ENCODE measurements at regions not wholly inside any gene's neighbourhood (a gene's known extent, or its start where the extent isn't known, plus 50 kb on each side); places are given as distances from the start of the nearest gene placed in this dataset.

DNA sequence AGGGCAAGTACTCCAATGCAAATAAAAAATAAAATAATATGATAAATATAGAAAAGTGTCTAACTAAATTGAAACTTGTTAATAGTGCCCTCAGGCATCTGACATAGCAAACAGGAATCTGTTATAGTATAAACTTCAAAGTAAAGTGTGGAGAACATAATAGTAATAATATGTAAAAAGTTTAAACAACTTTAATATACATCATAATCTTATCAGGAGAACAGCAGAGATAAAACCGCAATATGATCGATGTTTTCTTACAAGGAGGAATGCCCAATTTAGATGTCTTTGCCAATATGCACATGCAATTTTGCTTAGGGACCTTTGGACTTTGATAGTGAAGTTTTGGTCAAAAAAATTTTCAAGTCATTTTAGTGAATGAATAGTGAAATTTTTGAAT is 514.8 kb upstream of the IMPG1 start:
- TF ChIP-seq, protein P1, sequence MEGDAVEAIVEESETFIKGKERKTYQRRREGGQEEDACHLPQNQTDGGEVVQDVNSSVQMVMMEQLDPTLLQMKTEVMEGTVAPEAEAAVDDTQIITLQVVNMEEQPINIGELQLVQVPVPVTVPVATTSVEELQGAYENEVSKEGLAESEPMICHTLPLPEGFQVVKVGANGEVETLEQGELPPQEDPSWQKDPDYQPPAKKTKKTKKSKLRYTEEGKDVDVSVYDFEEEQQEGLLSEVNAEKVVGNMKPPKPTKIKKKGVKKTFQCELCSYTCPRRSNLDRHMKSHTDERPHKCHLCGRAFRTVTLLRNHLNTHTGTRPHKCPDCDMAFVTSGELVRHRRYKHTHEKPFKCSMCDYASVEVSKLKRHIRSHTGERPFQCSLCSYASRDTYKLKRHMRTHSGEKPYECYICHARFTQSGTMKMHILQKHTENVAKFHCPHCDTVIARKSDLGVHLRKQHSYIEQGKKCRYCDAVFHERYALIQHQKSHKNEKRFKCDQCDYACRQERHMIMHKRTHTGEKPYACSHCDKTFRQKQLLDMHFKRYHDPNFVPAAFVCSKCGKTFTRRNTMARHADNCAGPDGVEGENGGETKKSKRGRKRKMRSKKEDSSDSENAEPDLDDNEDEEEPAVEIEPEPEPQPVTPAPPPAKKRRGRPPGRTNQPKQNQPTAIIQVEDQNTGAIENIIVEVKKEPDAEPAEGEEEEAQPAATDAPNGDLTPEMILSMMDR (optimal IDR thresholded peaks at IDR 0.05 in 1 of 3, IDR thresholded peaks at IDR 0.05 in 1 of 3, conservative IDR thresholded peaks at IDR 0.05 in 1 of 3; ENCODE audit: extremely low read depth in 1 of 3, insufficient read depth in 2 of 3, low read length in 3 of 3) = no peak
- no peak for TF ChIP-seq EZH2 (IDR thresholded peaks at IDR 0.05; ENCODE audit: low read length)

All from keratinocyte (primary cell).